ENCODE measurements at regions not wholly inside any gene's neighbourhood (a gene's known extent, or its start where the extent isn't known, plus 50 kb on each side); places are given as distances from the start of the nearest gene placed in this dataset.

- no peak overlapping the region for H3K56ac ChIP-seq (ENCODE audit: extremely low read depth, insufficient read depth, low read length)
- in situ Hi-C loops (cut with MboI; ENCODE audit: low sequenced_read_pairs) (no loop called here), intact Hi-C loops (cut with micrococcal nuclease) (no loop called here), dilution Hi-C loops (cut with HindIII; ENCODE audit: low sequenced_read_pairs, unreplicated experiment) (no loop called here)
- H3K9ac ChIP-seq (ENCODE audit: low read depth, low read length), result no peak overlapping the region
- no peak overlapping the region for H4K5ac ChIP-seq (ENCODE audit: low read depth, low read length)
- H2AFZ ChIP-seq (replicated peaks; ENCODE audit: low read length, poor library complexity), result no peak overlapping the region
- H3K23ac ChIP-seq (ENCODE audit: low read depth, low read length), result no peak overlapping the region
- peaks cover 62% of the 10 kb centered on the region for H3K9me3 ChIP-seq (ENCODE audit: control insufficient read depth, insufficient read depth, low read length)
- ATAC-seq (ENCODE audit: low read depth) (no peak), DNase-seq (no peak)
- no TSS peak for BruUV-seq (replicated peaks)
- H2BK15ac ChIP-seq (ENCODE audit: low read depth, low read length), result no peak overlapping the region
- H3K9me1 ChIP-seq (ENCODE audit: insufficient read depth, low read length), result no peaks in the 10 kb centered on the region
- H2BK5ac ChIP-seq (ENCODE audit: low read depth, low read length, poor library complexity, severe bottlenecking), result no peak overlapping the region
- no peak overlapping the region for H3K4ac ChIP-seq (ENCODE audit: low read depth, low read length)
- H2BK20ac ChIP-seq (ENCODE audit: low read depth, low read length), result no peak overlapping the region
- H4K91ac ChIP-seq (ENCODE audit: insufficient read depth, low read depth, low read length), result no peak overlapping the region
- H3K4me1 ChIP-seq (ENCODE audit: control insufficient read depth, insufficient read depth, low read length), result no peaks in the 10 kb centered on the region
- no peaks in the 10 kb centered on the region for H3K79me1 ChIP-seq (ENCODE audit: low read depth in 1 of 2, low read length in 2 of 2)
- no peaks in the 10 kb centered on the region for H3K27me3 ChIP-seq (ENCODE audit: control insufficient read depth, insufficient read depth, low read length)
- H4K8ac ChIP-seq (ENCODE audit: low read depth in 2 of 2, low read length in 2 of 2), result no peak overlapping the region
- no peak overlapping the region for H3K4me2 ChIP-seq (ENCODE audit: low read depth, low read length)
- H2AK5ac ChIP-seq (ENCODE audit: low read depth, low read length), result no peak overlapping the region
- POLR2A ChIA-PET (ENCODE audit: unreplicated experiment), result no interaction called here
- H4K20me1 ChIP-seq (ENCODE audit: insufficient read depth, low read length), result no peaks in the 10 kb centered on the region
- no peak overlapping the region for H3K18ac ChIP-seq (ENCODE audit: low read depth, low read length)
- no peak overlapping the region for H2BK120ac ChIP-seq (ENCODE audit: low read depth, low read length)
- TF ChIP-seq CTCF (conservative IDR thresholded peaks at IDR 0.05; ENCODE audit: low read depth, low read length), result no peak
- no peak for TF ChIP-seq SMC3 (IDR thresholded peaks at IDR 0.05; ENCODE audit: low read depth, low read length)
- TF ChIP-seq NFE2L2 (IDR thresholded peaks at IDR 0.05; ENCODE audit: low read depth, low read length), result no peak
- no peak for TF ChIP-seq USF2 (IDR thresholded peaks at IDR 0.05; ENCODE audit: low read depth, low read length)
- TF ChIP-seq POLR2A (IDR thresholded peaks at IDR 0.05; ENCODE audit: low read depth, low read length), result no peak
- TF ChIP-seq CEBPB (IDR thresholded peaks at IDR 0.05; ENCODE audit: low read depth, low read length), result no peak
- no peak for TF ChIP-seq MAFK (IDR thresholded peaks at IDR 0.05; ENCODE audit: low read depth, low read length)
- TF ChIP-seq CHD1 (IDR thresholded peaks at IDR 0.05; ENCODE audit: low read depth, low read length), result no peak
- TF ChIP-seq FOS (IDR thresholded peaks at IDR 0.05; ENCODE audit: low read depth, low read length), result no peak
- no peak for TF ChIP-seq RFX5 (IDR thresholded peaks at IDR 0.05; ENCODE audit: low read depth, low read length)
- no peak for TF ChIP-seq ELK1 (IDR thresholded peaks at IDR 0.05; ENCODE audit: borderline replicate concordance, low read depth, low read length)
- TF ChIP-seq RAD21 (IDR thresholded peaks at IDR 0.05; ENCODE audit: low read length), result no peak
- no peak for TF ChIP-seq RCOR1 (IDR thresholded peaks at IDR 0.05; ENCODE audit: insufficient replicate concordance, low read length)
- no peak for TF ChIP-seq MAZ (IDR thresholded peaks at IDR 0.05; ENCODE audit: borderline replicate concordance, low read depth, low read length)
- H3K4me3 ChIP-seq (ENCODE audit: insufficient read depth, low read depth, low read length), result no peak overlapping the region
- WGBS, 2 experiments (ENCODE audit: extremely low coverage in 2 of 2, insufficient read length in 1 of 2), result 39% methylated on average over 2 of the region's 5 CpGs; no CpG with 5 or more reads in 1 of the 2 experiments
- CTCF ChIA-PET, result no interaction called here
- no peaks in the 10 kb centered on the region for H3K36me3 ChIP-seq (ENCODE audit: control insufficient read depth, insufficient read depth, low read length)
- H2AK9ac ChIP-seq (replicated peaks; ENCODE audit: low read depth, low read length, poor library complexity), result no peak overlapping the region
- no peak overlapping the region for H3K27ac ChIP-seq (ENCODE audit: insufficient read depth, low read length)
- H3K14ac ChIP-seq (replicated peaks; ENCODE audit: low read depth, low read length), result no peak overlapping the region
These were observed 202.4 kb downstream of the GLRX3 start for GRCh38 chr10:130338636-130339024.
